Skeletal muscle tissue (tissue), 3 donors: ENCODE measurements at regions not wholly inside any gene's neighbourhood (a gene's known extent, or its start where the extent isn't known, plus 50 kb on each side); places are given as distances from the start of the nearest gene placed in this dataset.

ENCODE experiments used
- H3K27ac ChIP-seq: one replicate; pipeline ENCODE4 v1.7.0; 2013; ENCODE audit warnings: mild to moderate bottlenecking, low read depth, low read length, inconsistent platforms
- H3K27me3 ChIP-seq, 3 donors: one replicate each; pipeline ENCODE4 v1.7.0; 2013; ENCODE audit warnings: low read length in 3 of 3; ENCODE audit not compliant: control insufficient read depth in 3 of 3, insufficient read depth in 3 of 3
- H3K36me3 ChIP-seq, 3 donors: one replicate each; pipeline ENCODE4 v1.7.0; 2013; ENCODE audit warnings: low read length in 3 of 3; ENCODE audit not compliant: control insufficient read depth in 3 of 3, insufficient read depth in 3 of 3
- H3K4me1 ChIP-seq, 3 donors: one replicate each; pipeline ENCODE4 v1.7.0; 2013; ENCODE audit warnings: low read length in 3 of 3, mild to moderate bottlenecking in 3 of 3; ENCODE audit not compliant: control insufficient read depth in 3 of 3, insufficient read depth in 3 of 3
- H3K4me3 ChIP-seq, 3 donors: one replicate each; pipeline ENCODE4 v1.7.0; 2013; ENCODE audit warnings: low read length in 3 of 3
- H3K9ac ChIP-seq, 3 donors: one replicate each; pipeline ENCODE4 v1.7.0; 2013; ENCODE audit warnings: low read length in 3 of 3, mild to moderate bottlenecking in 3 of 3, moderate library complexity in 2 of 3, low read depth in 1 of 3
- H3K9me3 ChIP-seq, 3 donors: one replicate each; pipeline ENCODE4 v1.7.0; 2013; ENCODE audit warnings: low read length in 3 of 3; ENCODE audit not compliant: control insufficient read depth in 3 of 3
- donor health status: Osteomylitis.

GRCh38 chr13:73204952-73205351 lies 146.1 kb downstream of the KLF5 start:
- Histone ChIP-seq H3K27me3 (no peaks in the 10 kb centered on the region), H3K4me1 (no peaks in the 10 kb centered on the region), H3K36me3 (no peaks in the 10 kb centered on the region), H3K27ac (no peak overlapping the region), H3K9me3 (no peaks in the 10 kb centered on the region), H3K9ac (no peak overlapping the region), H3K4me3 (no peak overlapping the region)

GRCh38 chr13:73201626-73202025 lies 142.8 kb downstream of the KLF5 start:
- H3K4me1 ChIP-seq: no peaks in the 10 kb centered on the region
- no peak overlapping the region for H3K4me3 ChIP-seq
- H3K27ac ChIP-seq: no peak overlapping the region
- no peaks in the 10 kb centered on the region for H3K9me3 ChIP-seq
- H3K27me3 ChIP-seq: no peaks in the 10 kb centered on the region
- no peaks in the 10 kb centered on the region for H3K36me3 ChIP-seq
- H3K9ac ChIP-seq: no peak overlapping the region

GRCh38 chr13:73198991-73199411 lies 140.2 kb downstream of the KLF5 start:
- no peak overlapping the region for H3K27ac ChIP-seq

GRCh38 chr13:73195091-73195490 lies 136.3 kb downstream of the KLF5 start:
- Histone ChIP-seq H3K4me3 (no peak overlapping the region), H3K27ac (no peak overlapping the region), H3K27me3 (no peaks in the 10 kb centered on the region), H3K36me3 (no peaks in the 10 kb centered on the region), H3K9ac (no peak overlapping the region), H3K9me3 (no peaks in the 10 kb centered on the region), H3K4me1 (no peaks in the 10 kb centered on the region)

More at GRCh38 chr13:73198991-73199411, 140.2 kb downstream of the KLF5 start:
- Histone ChIP-seq H3K4me3 (no peak overlapping the region), H3K9me3 (no peaks in the 10 kb centered on the region), H3K36me3 (no peaks in the 10 kb centered on the region), H3K27me3 (no peaks in the 10 kb centered on the region), H3K9ac (no peak overlapping the region), H3K4me1 (no peaks in the 10 kb centered on the region)

GRCh38 chr13:73194310-73194709 lies 135.5 kb downstream of the KLF5 start:
- Histone ChIP-seq H3K4me1 (no peaks in the 10 kb centered on the region), H3K4me3 (no peak overlapping the region), H3K27ac (no peak overlapping the region), H3K36me3 (no peaks in the 10 kb centered on the region), H3K27me3 (no peaks in the 10 kb centered on the region), H3K9me3 (no peaks in the 10 kb centered on the region), H3K9ac (no peak overlapping the region)

- no peaks in the 10 kb centered on the region for H3K36me3 ChIP-seq
- H3K4me1 ChIP-seq: no peaks in the 10 kb centered on the region
- H3K4me3 ChIP-seq: no peak overlapping the region
- no peaks in the 10 kb centered on the region for H3K27me3 ChIP-seq
- no peak overlapping the region for H3K27ac ChIP-seq
- H3K9me3 ChIP-seq: no peaks in the 10 kb centered on the region
- H3K9ac ChIP-seq: no peak overlapping the region
Observed at GRCh38 chr13:73193554-73193953, 134.7 kb downstream of the KLF5 start.

GRCh38 chr13:73190477-73190876 lies 131.7 kb downstream of the KLF5 start:
- Histone ChIP-seq H3K9ac (no peak overlapping the region), H3K27ac (no peak overlapping the region), H3K36me3 (no peaks in the 10 kb centered on the region), H3K9me3 (no peaks in the 10 kb centered on the region), H3K4me3 (no peak overlapping the region), H3K27me3 (no peaks in the 10 kb centered on the region), H3K4me1 (no peaks in the 10 kb centered on the region)

- H3K27me3 ChIP-seq: no peaks in the 10 kb centered on the region
- H3K9ac ChIP-seq: no peak overlapping the region
- no peak overlapping the region for H3K4me3 ChIP-seq
- H3K9me3 ChIP-seq: no peaks in the 10 kb centered on the region
- H3K27ac ChIP-seq: no peak overlapping the region
- H3K36me3 ChIP-seq: no peaks in the 10 kb centered on the region
- no peaks in the 10 kb centered on the region for H3K4me1 ChIP-seq
Observed at GRCh38 chr13:73189776-73190175, 131.0 kb downstream of the KLF5 start.

GRCh38 chr13:73189362-73189761 lies 130.6 kb downstream of the KLF5 start:
- Histone ChIP-seq H3K27ac (no peak overlapping the region), H3K4me3 (no peak overlapping the region), H3K4me1 (no peaks in the 10 kb centered on the region), H3K9ac (no peak overlapping the region), H3K27me3 (no peaks in the 10 kb centered on the region), H3K36me3 (no peaks in the 10 kb centered on the region), H3K9me3 (no peaks in the 10 kb centered on the region)

- Histone ChIP-seq H3K4me3 (no peak overlapping the region), H3K9ac (no peak overlapping the region), H3K27me3 (no peaks in the 10 kb centered on the region), H3K36me3 (no peaks in the 10 kb centered on the region), H3K9me3 (no peaks in the 10 kb centered on the region), H3K4me1 (no peaks in the 10 kb centered on the region), H3K27ac (no peak overlapping the region)
Observed at GRCh38 chr13:73187106-73187505, 128.3 kb downstream of the KLF5 start.
